WTC11 (cell line): ENCODE measurements at regions not wholly inside any gene's neighbourhood (a gene's known extent, or its start where the extent isn't known, plus 50 kb on each side); places are given as distances from the start of the nearest gene placed in this dataset.

ENCODE experiments used
- ATAC-seq: fragments of 200-7000 bp; cut with Tn5 transposase; 2 replicates; pipeline ENCODE4 v1.10.0; 2021; ENCODE audit warnings: mild to moderate bottlenecking, moderate library complexity
- CTCF ChIA-PET: fragments of 300-600 bp; sonication (Branson Sonifier 250); formaldehyde crosslinking; loops from one replicate; lab custom pipeline; 2021; ENCODE audit warnings: antibody characterized with exemption; lab: Charles Lee
- POLR2A ChIA-PET: fragments of 350-600 bp; sonication (Branson Sonifier 250); formaldehyde crosslinking; loops from one replicate; lab custom pipeline; 2021; ENCODE audit warnings: antibody characterized with exemption; lab: Charles Lee
- DNase-seq: peaks from one replicate; pipeline ENCODE4 v3.0.0; 2021; ENCODE audit warnings: low spot score
- H3K27ac Mint-ChIP-seq: 2 replicates; pipeline ENCODE4 v1.8.0; 2021; ENCODE audit warnings: mixed read lengths
- H3K27me3 Mint-ChIP-seq: 2 replicates; pipeline ENCODE4 v1.8.0; 2021; ENCODE audit warnings: low read depth, mild to moderate bottlenecking, moderate library complexity, mixed read lengths
- H3K36me3 Mint-ChIP-seq: 2 replicates; pipeline ENCODE4 v1.8.0; 2021; ENCODE audit warnings: mixed read lengths
- H3K4me1 Mint-ChIP-seq: 2 replicates; pipeline ENCODE4 v1.8.0; 2022; ENCODE audit warnings: mixed read lengths
- H3K4me3 Mint-ChIP-seq: 2 replicates; pipeline ENCODE4 v1.8.0; 2021; ENCODE audit warnings: mild to moderate bottlenecking, moderate library complexity, mixed read lengths
- H3K9me3 Mint-ChIP-seq: 2 replicates; pipeline ENCODE4 v1.8.0; 2021; ENCODE audit warnings: mixed read lengths
- CREB1 ChIP-seq: sonication (generic); formaldehyde crosslinking; IDR thresholded peaks from 2 replicates; pipeline ENCODE4 v1.8.0; 2023; ENCODE audit warnings: mild to moderate bottlenecking, missing genetic modification reagents
- CREM ChIP-seq: sonication (generic); formaldehyde crosslinking; IDR thresholded peaks from 2 replicates; pipeline ENCODE4 v1.8.1; 2022; ENCODE audit warnings: mild to moderate bottlenecking, missing genetic modification reagents, moderate library complexity
- ELF4 ChIP-seq: sonication (generic); formaldehyde crosslinking; IDR thresholded peaks from 2 replicates; pipeline ENCODE4 v1.8.1; 2022; ENCODE audit warnings: low read depth, mild to moderate bottlenecking, moderate library complexity, missing genetic modification reagents
- NFATC4 ChIP-seq: fragments of 250-450 bp; sonication (Bioruptor Pico); IDR thresholded peaks from 2 replicates; pipeline ENCODE4 v1.9.0; 2021; ENCODE audit warnings: mild to moderate bottlenecking
- NFYB ChIP-seq: sonication (generic); formaldehyde crosslinking; conservative IDR thresholded peaks from 2 replicates; pipeline ENCODE4 v1.8.0; 2022; ENCODE audit warnings: low read depth, missing genetic modification reagents
- NR1H2 ChIP-seq: sonication (generic); formaldehyde crosslinking; IDR thresholded peaks from 2 replicates; pipeline ENCODE4 v1.9.0; 2021; ENCODE audit warnings: mild to moderate bottlenecking, moderate library complexity, missing genetic modification reagents
- PRRX2 ChIP-seq: fragments of 250-450 bp; sonication (Bioruptor Pico); IDR thresholded peaks from 2 replicates; pipeline ENCODE4 v1.8.0; 2021; ENCODE audit warnings: mild to moderate bottlenecking
- SP1 ChIP-seq: sonication (generic); formaldehyde crosslinking; conservative IDR thresholded peaks from 2 replicates; pipeline ENCODE4 v1.8.1; 2022; ENCODE audit warnings: missing genetic modification reagents
- ZNF138 ChIP-seq: sonication (generic); formaldehyde crosslinking; conservative IDR thresholded peaks from 2 replicates; pipeline ENCODE4 v1.8.1; 2022; ENCODE audit warnings: mild to moderate bottlenecking, moderate library complexity, missing genetic modification reagents
- ZNF232 ChIP-seq: sonication (generic); formaldehyde crosslinking; IDR thresholded peaks from 2 replicates; pipeline ENCODE4 v1.8.0; 2022; ENCODE audit warnings: mild to moderate bottlenecking, missing genetic modification reagents
- ZNF317 ChIP-seq: sonication (generic); formaldehyde crosslinking; IDR thresholded peaks from 2 replicates; pipeline ENCODE4 v1.8.1; 2023; ENCODE audit warnings: low read depth, mild to moderate bottlenecking, moderate library complexity, missing genetic modification reagents, borderline replicate concordance
- ZNF671 ChIP-seq: fragments of 250-450 bp; sonication (Bioruptor Pico); IDR thresholded peaks from 2 replicates; pipeline ENCODE4 v1.8.0; 2021; ENCODE audit warnings: mild to moderate bottlenecking
- TF ChIP-seq, protein P1 (sequence below): sonication (generic); formaldehyde crosslinking; IDR thresholded peaks from 2 replicates; pipeline ENCODE4 v1.8.1; 2023; ENCODE audit warnings: mild to moderate bottlenecking, missing genetic modification reagents
- TF ChIP-seq, protein P2 (sequence below): sonication (generic); formaldehyde crosslinking; IDR thresholded peaks from 2 replicates; pipeline ENCODE4 v1.8.0; 2023; ENCODE audit warnings: missing genetic modification reagents
- TF ChIP-seq, protein P3 (sequence below): fragments of 250-450 bp; sonication (Bioruptor Pico); IDR thresholded peaks from 2 replicates; pipeline ENCODE4 v2.1.2; 2022; ENCODE audit warnings: mild to moderate bottlenecking, moderate library complexity
- TF ChIP-seq, protein P4 (sequence below): fragments of 250-450 bp; sonication (Bioruptor Pico); IDR thresholded peaks from 2 replicates; pipeline ENCODE4 v1.9.0; 2021; ENCODE audit warnings: mild to moderate bottlenecking

DNA sequence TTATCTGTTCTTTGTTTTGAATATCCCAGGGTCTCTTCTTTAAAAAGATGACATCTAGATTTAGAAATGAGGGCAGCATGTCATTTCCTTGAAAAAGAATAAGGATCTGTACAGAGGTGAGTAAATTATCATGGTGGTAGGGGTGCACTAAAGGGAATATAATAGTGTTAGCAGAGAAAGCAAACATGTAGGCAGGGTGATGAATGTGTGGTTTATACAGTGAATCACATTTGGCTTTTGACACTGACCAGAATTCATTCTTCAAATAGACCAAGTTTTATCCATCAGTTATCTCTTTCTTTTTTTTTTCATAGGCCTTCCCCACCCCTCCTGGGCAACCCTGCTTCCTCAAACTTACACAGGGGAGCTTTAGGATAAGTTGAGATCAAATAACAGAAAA is 184.5 kb upstream of the LRP1B start:
- CTCF ChIA-PET, result no interaction called here
- ATAC-seq, result no peak
- no peak overlapping the region for H3K27ac Mint-ChIP-seq
- no peak for DNase-seq
- TF ChIP-seq, protein P1, sequence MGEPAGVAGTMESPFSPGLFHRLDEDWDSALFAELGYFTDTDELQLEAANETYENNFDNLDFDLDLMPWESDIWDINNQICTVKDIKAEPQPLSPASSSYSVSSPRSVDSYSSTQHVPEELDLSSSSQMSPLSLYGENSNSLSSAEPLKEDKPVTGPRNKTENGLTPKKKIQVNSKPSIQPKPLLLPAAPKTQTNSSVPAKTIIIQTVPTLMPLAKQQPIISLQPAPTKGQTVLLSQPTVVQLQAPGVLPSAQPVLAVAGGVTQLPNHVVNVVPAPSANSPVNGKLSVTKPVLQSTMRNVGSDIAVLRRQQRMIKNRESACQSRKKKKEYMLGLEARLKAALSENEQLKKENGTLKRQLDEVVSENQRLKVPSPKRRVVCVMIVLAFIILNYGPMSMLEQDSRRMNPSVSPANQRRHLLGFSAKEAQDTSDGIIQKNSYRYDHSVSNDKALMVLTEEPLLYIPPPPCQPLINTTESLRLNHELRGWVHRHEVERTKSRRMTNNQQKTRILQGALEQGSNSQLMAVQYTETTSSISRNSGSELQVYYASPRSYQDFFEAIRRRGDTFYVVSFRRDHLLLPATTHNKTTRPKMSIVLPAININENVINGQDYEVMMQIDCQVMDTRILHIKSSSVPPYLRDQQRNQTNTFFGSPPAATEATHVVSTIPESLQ (CRISPR knock-in tag), result no peak
- TF ChIP-seq, all 79 proteins: peak for 0
- Mint-ChIP-seq H3K4me1 (no peaks in the 10 kb centered on the region), H3K9me3 (peaks cover 37% of the 10 kb centered on the region), H3K36me3 (peaks cover 16% of the 10 kb centered on the region), H3K4me3 (no peak overlapping the region), H3K27me3 (no peaks in the 10 kb centered on the region)
- POLR2A ChIA-PET, result no interaction called here

DNA sequence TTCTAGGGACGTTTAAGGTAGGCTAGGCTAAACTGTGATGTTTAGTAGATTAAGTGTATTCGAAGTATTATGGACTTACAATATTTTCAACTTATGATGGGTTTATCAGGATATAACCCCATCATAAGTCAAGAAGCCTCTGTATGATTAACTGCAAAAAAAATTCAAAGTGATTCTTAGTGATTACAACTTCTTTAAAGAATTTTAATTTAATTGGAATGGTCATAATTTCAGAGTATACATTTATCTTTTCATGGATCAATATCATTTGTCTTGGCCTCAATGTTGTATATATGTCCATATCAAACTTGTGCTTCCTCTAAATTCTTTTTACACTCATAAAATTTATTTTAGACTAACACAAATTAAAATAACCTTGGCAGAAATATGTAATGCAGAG is 183.3 kb upstream of the LRP1B start:
- ChIA-PET POLR2A (no interaction called here), CTCF (no interaction called here)
- Mint-ChIP-seq H3K9me3 (peaks cover 38% of the 10 kb centered on the region), H3K4me3 (no peak overlapping the region), H3K27ac (no peak overlapping the region), H3K4me1 (no peaks in the 10 kb centered on the region), H3K36me3 (peaks cover 27% of the 10 kb centered on the region), H3K27me3 (no peaks in the 10 kb centered on the region)
- DNase-seq (no peak), ATAC-seq (no peak)
- TF ChIP-seq NFATC4 (CRISPR knock-in tag) (no peak), NR1H2 (CRISPR knock-in tag) (no peak), ZNF138 (CRISPR knock-in tag) (no peak), SP1 (CRISPR knock-in tag) (no peak), CREM (CRISPR knock-in tag) (no peak), ZNF232 (CRISPR knock-in tag) (no peak), ELF4 (CRISPR knock-in tag) (no peak), CREB1 (CRISPR knock-in tag) (no peak), ZNF671 (CRISPR knock-in tag) (no peak), NFYB (CRISPR knock-in tag) (no peak), ZNF317 (CRISPR knock-in tag) (no peak), PRRX2 (CRISPR knock-in tag) (no peak)
- TF ChIP-seq, protein P2, sequence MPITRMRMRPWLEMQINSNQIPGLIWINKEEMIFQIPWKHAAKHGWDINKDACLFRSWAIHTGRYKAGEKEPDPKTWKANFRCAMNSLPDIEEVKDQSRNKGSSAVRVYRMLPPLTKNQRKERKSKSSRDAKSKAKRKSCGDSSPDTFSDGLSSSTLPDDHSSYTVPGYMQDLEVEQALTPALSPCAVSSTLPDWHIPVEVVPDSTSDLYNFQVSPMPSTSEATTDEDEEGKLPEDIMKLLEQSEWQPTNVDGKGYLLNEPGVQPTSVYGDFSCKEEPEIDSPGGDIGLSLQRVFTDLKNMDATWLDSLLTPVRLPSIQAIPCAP, result no peak
- TF ChIP-seq, protein P3, sequence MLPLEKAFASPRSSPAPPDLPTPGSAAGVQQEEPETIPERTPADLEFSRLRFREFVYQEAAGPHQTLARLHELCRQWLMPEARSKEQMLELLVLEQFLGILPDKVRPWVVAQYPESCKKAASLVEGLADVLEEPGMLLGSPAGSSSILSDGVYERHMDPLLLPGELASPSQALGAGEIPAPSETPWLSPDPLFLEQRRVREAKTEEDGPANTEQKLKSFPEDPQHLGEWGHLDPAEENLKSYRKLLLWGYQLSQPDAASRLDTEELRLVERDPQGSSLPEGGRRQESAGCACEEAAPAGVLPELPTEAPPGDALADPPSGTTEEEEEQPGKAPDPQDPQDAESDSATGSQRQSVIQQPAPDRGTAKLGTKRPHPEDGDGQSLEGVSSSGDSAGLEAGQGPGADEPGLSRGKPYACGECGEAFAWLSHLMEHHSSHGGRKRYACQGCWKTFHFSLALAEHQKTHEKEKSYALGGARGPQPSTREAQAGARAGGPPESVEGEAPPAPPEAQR (CRISPR knock-in tag), result no peak
- TF ChIP-seq, protein P1 (CRISPR knock-in tag), result no peak
- TF ChIP-seq, protein P4, sequence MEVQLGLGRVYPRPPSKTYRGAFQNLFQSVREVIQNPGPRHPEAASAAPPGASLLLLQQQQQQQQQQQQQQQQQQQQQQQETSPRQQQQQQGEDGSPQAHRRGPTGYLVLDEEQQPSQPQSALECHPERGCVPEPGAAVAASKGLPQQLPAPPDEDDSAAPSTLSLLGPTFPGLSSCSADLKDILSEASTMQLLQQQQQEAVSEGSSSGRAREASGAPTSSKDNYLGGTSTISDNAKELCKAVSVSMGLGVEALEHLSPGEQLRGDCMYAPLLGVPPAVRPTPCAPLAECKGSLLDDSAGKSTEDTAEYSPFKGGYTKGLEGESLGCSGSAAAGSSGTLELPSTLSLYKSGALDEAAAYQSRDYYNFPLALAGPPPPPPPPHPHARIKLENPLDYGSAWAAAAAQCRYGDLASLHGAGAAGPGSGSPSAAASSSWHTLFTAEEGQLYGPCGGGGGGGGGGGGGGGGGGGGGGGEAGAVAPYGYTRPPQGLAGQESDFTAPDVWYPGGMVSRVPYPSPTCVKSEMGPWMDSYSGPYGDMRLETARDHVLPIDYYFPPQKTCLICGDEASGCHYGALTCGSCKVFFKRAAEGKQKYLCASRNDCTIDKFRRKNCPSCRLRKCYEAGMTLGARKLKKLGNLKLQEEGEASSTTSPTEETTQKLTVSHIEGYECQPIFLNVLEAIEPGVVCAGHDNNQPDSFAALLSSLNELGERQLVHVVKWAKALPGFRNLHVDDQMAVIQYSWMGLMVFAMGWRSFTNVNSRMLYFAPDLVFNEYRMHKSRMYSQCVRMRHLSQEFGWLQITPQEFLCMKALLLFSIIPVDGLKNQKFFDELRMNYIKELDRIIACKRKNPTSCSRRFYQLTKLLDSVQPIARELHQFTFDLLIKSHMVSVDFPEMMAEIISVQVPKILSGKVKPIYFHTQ, result no peak
